GM19452 (cell line): ENCODE measurements at regions not wholly inside any gene's neighbourhood (a gene's known extent, or its start where the extent isn't known, plus 50 kb on each side); places are given as distances from the start of the nearest gene placed in this dataset.
A peak's percentile ranks its signal among the peaks of the same experiment; 100 is the strongest.

Experiments
- ATAC-seq: cut with Tn5 transposase; IDR thresholded peaks from one replicate; pipeline ENCODE4 v1.9.1; 2021; ENCODE audit not compliant: unreplicated experiment

GRCh38 chr2:164306872-164307271, 314.4 kb downstream of the GRB14 start:
- no peak for ATAC-seq

- ATAC-seq: no peak
Measured at GRCh38 chr2:164302786-164303185, 318.5 kb downstream of the GRB14 start.

- ATAC-seq: no peak
Measured at GRCh38 chr2:164288235-164288634, 333.0 kb downstream of the GRB14 start.

GRCh38 chr2:164287056-164287455, 334.2 kb downstream of the GRB14 start:
- no peak for ATAC-seq

GRCh38 chr2:164285576-164285975, 335.7 kb downstream of the GRB14 start:
- ATAC-seq: no peak

GRCh38 chr2:164281896-164282295, 339.4 kb downstream of the GRB14 start:
- no peak for ATAC-seq

GRCh38 chr2:164275659-164276058, 345.6 kb downstream of the GRB14 start:
- no peak for ATAC-seq

- ATAC-seq: no peak
Measured at GRCh38 chr2:164260506-164260905, 360.8 kb downstream of the GRB14 start.

GRCh38 chr2:164257742-164258141, 363.5 kb downstream of the GRB14 start:
- no peak for ATAC-seq

GRCh38 chr2:164252568-164253287, 368.6 kb downstream of the GRB14 start:
- ATAC-seq: peak; percentile 83

GRCh38 chr2:164243315-164243714, 378.0 kb downstream of the GRB14 start:
- no peak for ATAC-seq

GRCh38 chr2:164242409-164242808, 378.9 kb downstream of the GRB14 start:
- ATAC-seq: no peak

- ATAC-seq: no peak
Measured at GRCh38 chr2:164234074-164234473, 387.2 kb downstream of the GRB14 start.

GRCh38 chr2:164224007-164224406, 397.3 kb downstream of the GRB14 start:
- ATAC-seq: no peak

GRCh38 chr2:164221473-164221872, 399.8 kb downstream of the GRB14 start:
- no peak for ATAC-seq

- ATAC-seq: no peak
Measured at GRCh38 chr2:164220265-164220664, 401.0 kb downstream of the GRB14 start.

- ATAC-seq: no peak
Measured at GRCh38 chr2:164213916-164214315, 407.4 kb downstream of the GRB14 start.

- ATAC-seq: no peak
Measured at GRCh38 chr2:164205347-164205746, 415.9 kb downstream of the GRB14 start.

- ATAC-seq: no peak
Measured at GRCh38 chr2:164203131-164203530, 418.2 kb downstream of the GRB14 start.

- ATAC-seq: no peak
Measured at GRCh38 chr2:164198256-164198655, 423.0 kb downstream of the GRB14 start.

- no peak for ATAC-seq
Measured at GRCh38 chr2:164190700-164191099, 430.6 kb downstream of the GRB14 start.

GRCh38 chr2:164189851-164190250, 431.4 kb downstream of the GRB14 start:
- ATAC-seq: no peak

- ATAC-seq: no peak
Measured at GRCh38 chr2:164187121-164187520, 434.2 kb downstream of the GRB14 start.
